ENCODE measurements at regions not wholly inside any gene's neighbourhood (a gene's known extent, or its start where the extent isn't known, plus 50 kb on each side); places are given as distances from the start of the nearest gene placed in this dataset.
A peak's percentile ranks its signal among the peaks of the same experiment; 100 is the strongest.

- TF ChIP-seq, protein P1, sequence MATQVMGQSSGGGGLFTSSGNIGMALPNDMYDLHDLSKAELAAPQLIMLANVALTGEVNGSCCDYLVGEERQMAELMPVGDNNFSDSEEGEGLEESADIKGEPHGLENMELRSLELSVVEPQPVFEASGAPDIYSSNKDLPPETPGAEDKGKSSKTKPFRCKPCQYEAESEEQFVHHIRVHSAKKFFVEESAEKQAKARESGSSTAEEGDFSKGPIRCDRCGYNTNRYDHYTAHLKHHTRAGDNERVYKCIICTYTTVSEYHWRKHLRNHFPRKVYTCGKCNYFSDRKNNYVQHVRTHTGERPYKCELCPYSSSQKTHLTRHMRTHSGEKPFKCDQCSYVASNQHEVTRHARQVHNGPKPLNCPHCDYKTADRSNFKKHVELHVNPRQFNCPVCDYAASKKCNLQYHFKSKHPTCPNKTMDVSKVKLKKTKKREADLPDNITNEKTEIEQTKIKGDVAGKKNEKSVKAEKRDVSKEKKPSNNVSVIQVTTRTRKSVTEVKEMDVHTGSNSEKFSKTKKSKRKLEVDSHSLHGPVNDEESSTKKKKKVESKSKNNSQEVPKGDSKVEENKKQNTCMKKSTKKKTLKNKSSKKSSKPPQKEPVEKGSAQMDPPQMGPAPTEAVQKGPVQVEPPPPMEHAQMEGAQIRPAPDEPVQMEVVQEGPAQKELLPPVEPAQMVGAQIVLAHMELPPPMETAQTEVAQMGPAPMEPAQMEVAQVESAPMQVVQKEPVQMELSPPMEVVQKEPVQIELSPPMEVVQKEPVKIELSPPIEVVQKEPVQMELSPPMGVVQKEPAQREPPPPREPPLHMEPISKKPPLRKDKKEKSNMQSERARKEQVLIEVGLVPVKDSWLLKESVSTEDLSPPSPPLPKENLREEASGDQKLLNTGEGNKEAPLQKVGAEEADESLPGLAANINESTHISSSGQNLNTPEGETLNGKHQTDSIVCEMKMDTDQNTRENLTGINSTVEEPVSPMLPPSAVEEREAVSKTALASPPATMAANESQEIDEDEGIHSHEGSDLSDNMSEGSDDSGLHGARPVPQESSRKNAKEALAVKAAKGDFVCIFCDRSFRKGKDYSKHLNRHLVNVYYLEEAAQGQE (IDR thresholded peaks at IDR 0.05), result peak; percentile 29
- TF ChIP-seq TAF1 (conservative IDR thresholded peaks at IDR 0.05), result no peak
- peak in 1 of 2 donors; percentile 25 for TF ChIP-seq JUND (IDR thresholded peaks at IDR 0.05)
- no peak for TF ChIP-seq CTCF (IDR thresholded peaks at IDR 0.05; ENCODE audit: low read depth, low read length, missing input control)
- TF ChIP-seq SP1 (IDR thresholded peaks at IDR 0.05), result peak; percentile 40
- TF ChIP-seq YY1 (IDR thresholded peaks at IDR 0.05), result peak; percentile 58
- no peak for TF ChIP-seq GABPA (IDR thresholded peaks at IDR 0.05 in 1 of 2, conservative IDR thresholded peaks at IDR 0.05 in 1 of 2)
- TF ChIP-seq HNF4G (IDR thresholded peaks at IDR 0.05), result no peak
- peak; percentile 42 for TF ChIP-seq FOXA2 (IDR thresholded peaks at IDR 0.05)
- peak; percentile 54 for TF ChIP-seq NR2F2 (IDR thresholded peaks at IDR 0.05)
- TF ChIP-seq, protein P2, sequence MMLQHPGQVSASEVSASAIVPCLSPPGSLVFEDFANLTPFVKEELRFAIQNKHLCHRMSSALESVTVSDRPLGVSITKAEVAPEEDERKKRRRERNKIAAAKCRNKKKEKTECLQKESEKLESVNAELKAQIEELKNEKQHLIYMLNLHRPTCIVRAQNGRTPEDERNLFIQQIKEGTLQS (IDR thresholded peaks at IDR 0.05), result peak; percentile 6
- TF ChIP-seq, protein P3, sequence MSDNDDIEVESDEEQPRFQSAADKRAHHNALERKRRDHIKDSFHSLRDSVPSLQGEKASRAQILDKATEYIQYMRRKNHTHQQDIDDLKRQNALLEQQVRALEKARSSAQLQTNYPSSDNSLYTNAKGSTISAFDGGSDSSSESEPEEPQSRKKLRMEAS (IDR thresholded peaks at IDR 0.05), result peak; percentile 55
These were observed 94.7 kb upstream of the SLC25A13 start for GRCh38 chr7:96416599-96416998.

Measured in liver (tissue), 3 donors.